EL (cell line): ENCODE measurements at regions not wholly inside any gene's neighbourhood (a gene's known extent, or its start where the extent isn't known, plus 50 kb on each side); places are given as distances from the start of the nearest gene placed in this dataset.
A peak's percentile ranks its signal among the peaks of the same experiment; 100 is the strongest.

Experiments used
- DNase-seq: peaks from one replicate; pipeline ENCODE4 v3.0.0-alpha.2; 2016

DNA sequence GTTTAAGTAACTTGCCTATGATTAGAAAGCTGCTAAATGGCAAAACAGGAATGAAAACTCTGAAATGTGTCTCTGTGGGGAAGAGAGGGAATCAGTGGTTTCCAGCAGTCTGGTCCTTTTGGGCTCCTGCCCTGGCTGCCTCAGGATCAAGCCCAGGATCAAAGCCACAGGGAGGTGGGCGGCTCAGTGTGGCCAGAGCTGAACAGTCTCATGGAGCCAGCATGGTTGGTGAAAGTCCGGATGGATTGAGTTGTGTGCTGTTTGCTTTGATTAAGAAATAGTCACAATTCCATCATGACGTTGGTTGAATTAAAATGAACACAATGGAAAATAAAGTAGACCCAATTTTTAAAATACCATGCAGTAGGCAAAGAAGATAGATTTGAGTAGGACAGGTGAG, 344.2 kb downstream of the LPIN1 start:
- no peak for DNase-seq

- peak; percentile 75 for DNase-seq
Observed at GRCh38 chr2:12091201-12091806, 344.9 kb downstream of the LPIN1 start.

GRCh38 chr2:12094134-12094533, 347.7 kb downstream of the LPIN1 start:
- no peak for DNase-seq

- no peak for DNase-seq
Observed at GRCh38 chr2:12096051-12096787, 349.8 kb downstream of the LPIN1 start.

DNA sequence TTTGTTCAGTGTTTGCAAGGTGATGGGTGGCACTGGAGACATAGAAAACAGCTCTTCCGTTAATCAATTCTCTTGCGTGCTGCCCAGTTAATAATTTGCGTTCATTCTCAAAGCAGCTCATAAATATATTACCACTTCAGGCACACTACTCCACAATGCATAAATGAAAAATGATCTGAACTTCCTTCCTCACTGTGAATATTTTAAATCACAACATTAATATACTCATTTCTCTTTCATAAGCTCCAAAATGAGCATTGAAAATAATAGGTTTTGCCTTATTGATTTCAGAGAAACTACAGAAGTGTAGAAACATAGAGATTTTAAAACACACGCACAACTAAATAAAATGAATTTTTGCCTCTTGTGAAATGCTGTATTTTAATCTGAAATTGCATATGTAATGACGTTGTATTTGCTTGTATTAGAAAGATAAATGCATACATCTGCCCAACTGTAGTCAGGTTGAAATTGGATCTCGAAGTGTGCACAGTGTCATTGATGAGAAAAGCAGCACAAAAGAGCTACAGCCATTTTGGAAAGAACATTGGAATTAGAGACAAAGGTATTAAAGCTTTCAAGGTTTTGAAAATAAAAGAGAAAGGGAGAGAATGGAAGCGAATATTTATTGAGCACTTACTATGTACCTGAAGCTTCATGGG, 350.5 kb downstream of the LPIN1 start:
- DNase-seq, result no peak

DNA sequence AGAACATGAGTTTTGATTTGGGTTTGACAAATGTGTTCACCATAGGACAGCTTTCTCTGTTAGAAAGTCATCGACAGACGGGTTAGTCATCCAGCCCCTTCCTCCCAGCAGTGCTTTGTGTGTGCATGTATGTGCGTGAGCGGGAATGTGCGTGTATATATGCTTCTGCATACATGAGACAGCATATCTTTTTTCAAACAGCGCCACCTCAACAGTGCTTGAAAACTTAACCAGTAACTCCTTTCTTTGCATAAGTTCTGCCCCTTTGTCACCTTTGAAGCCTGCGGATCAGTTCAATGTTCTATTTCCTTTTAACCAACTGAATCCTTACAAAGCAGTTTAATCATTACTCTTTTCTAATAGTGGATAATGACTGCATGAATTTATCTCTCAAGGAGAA, 351.4 kb downstream of the LPIN1 start:
- DNase-seq, result no peak

GRCh38 chr2:12099374-12099773, 352.9 kb downstream of the LPIN1 start:
- no peak for DNase-seq

DNA sequence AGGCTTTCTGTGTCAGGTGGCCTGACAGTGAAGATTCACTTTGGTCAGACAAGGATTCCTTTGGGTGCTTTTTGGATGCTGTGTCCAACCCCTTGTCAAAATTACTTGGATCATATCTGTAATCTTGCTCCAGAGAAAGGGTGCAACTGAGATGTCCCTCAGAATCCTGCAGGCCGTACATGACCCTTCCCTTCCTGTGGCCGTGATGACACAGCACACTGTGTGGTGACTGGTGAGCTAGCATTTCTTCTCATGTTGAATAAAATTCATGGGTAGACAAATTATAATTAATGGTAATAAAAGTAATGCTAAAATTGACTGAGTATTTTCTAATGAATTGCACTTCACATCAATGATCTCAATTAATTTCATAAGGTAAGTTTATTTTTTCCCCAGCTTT, 356.2 kb downstream of the LPIN1 start:
- DNase-seq, result no peak

- no peak for DNase-seq
Observed at GRCh38 chr2:12105180-12105579, 358.7 kb downstream of the LPIN1 start.

DNA sequence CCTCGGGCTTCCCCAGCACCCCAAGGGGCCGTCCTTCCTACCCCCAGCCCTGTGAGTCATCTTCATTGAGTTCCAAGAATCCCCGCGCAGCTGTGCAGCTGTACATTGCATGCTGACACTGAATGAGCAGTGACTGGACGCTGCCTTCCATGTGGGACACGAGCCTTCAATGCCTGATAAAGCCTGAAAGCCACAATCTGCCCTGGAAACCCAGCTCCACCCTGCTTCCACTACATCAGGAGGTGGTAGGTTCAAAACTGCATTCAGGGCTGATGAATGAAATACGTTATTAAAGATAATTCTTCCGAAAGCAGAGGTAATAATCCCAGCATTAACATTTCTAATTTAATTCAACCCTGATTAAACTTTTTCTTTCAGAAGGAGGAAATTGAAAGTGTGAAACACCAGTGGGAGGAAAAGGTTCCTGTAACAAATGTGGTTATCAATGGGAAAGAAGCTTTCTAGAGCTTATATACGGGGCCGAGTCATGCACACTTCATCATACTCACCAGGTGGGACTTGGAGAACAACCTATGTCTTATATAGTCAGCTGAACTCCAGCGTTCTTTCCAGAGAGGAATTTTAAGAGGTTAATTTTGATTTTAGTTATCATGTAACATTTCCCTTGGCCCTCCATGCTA, 360.1 kb downstream of the LPIN1 start:
- DNase-seq, result peak; percentile 99

- DNase-seq, result no peak
Observed at GRCh38 chr2:12107321-12107720, 360.9 kb downstream of the LPIN1 start.

DNA sequence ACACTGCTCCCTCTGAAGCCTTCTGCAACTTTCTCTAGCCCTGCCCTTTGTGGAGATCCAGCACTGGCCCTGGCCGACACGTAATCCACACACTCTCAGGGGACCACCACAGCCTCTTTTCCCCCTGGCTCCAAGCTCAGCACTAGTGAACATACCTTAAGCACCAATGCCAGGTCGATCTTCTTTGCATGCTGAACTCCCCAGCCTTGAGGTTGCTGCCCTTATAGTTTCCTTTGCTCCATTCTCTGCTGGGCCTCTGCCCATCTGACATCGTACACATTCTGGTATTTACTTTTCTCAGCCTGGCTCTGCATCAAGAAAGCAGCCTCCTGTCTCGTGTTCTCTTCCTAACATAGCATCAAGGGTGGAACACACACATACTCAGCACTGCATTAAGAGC, 361.5 kb downstream of the LPIN1 start:
- DNase-seq, result no peak

DNA sequence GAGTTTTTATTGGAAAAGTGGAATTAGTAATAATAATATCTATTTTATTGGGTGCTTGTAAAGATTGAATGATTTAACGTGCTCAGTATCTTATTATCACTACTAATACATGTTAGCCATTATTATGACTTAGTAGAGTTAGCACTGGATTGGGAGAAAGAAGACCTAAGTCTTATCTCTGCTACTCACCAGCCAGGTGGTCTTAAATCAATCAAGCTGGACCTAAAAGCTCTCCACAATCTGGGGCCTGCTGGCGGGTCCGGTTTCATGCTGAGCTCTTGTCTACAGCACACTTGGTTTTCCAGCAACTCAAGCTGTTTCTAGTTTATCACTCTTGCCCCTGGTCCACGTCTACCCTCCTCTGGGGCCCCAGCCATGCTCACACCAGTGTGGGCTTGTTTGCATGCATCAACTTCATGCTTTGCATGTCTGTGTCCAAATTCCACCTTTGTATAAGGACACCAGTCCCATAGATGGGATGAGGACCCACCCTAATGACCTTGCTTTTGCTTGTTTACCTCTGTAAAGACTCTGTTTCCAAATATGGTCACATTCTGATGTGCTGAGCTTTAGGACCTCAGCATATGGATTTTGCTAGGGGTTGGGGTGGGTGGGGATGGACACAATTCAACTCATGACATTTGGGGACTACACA, 363.1 kb downstream of the LPIN1 start:
- no peak for DNase-seq

DNA sequence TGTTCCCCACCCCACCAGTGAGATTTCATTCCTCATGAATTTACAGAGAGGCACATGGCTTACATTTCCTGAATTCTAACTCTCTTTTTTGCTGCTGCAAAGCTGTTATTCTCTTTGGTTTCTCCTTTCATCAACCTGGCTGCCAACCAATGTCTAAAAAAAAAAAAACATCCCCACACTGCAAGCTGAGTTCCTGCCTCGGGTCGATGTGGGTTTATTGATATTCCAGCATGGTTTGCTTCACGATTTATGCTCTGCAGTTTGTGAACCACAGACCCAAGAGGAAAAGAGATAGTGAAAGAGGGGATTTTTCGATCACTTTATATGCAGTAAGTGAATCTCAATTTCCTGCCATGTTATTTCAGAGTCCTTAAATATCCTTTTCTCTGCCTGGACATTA, 363.6 kb downstream of the LPIN1 start:
- no peak for DNase-seq

GRCh38 chr2:12110481-12110880, 364.0 kb downstream of the LPIN1 start:
- no peak for DNase-seq

DNA sequence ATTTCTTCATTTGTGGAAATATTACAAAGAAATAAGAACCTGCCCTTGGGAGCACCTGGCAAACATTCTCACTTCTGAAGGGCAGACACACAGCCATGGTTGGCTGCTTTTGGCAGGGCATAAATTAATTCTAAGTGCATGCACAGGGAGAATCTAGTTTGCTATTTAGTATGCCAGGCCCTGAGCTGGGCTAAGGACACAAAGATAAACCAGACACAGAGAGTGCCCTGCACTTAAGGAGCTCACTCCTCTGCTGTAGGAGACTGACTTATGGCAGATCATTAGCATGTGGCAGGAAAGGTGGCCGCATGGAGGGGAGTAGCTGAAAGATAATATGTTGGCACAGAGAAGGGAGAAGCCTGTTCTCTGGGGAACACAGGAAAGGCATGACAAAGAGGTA, 367.0 kb downstream of the LPIN1 start:
- no peak for DNase-seq

DNA sequence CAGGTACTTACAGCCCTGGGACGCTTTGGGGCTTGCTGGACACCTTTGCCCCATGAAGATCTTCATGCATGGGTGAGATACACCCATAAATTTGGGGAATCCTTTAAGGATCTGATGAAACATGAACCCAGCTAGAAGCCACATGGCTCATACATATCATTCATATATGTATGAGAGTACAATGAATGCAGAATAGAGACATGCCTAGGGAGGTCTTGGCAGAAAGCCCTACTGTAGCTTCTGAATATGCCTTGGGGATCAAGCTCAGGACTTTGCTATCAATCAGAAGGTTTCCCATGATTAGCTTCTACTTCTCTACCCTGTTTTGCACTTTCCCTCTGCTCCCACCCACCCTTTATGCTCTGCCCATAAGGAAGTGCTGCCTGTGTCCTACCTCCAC, 368.4 kb downstream of the LPIN1 start:
- DNase-seq, result no peak

DNA sequence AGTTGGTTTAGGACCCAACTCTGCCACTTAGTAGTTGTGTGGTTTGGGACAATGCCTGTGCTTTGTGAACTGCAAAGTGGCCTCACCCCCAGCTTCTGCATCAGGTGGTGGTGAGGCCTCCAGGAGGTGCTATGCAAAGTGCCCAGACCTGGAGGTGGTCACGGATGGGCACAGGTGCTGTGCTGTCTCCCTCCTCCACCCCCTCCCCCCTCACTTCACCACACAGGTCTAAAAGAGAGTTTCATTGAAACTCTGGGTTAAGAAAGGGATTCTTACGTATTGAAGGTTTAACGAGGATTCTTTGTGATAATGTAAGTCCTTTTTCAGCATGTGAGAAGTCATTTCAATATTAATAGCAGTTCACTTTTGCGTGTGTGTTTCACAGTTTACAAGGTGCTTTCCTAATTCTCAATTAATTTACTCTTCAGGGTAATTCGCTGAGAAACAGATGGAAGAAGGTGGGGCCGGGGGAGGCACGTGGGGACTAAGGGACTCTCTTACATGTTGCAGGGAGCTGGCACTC, 369.9 kb downstream of the LPIN1 start:
- DNase-seq, result no peak

GRCh38 chr2:12119841-12120240, 373.4 kb downstream of the LPIN1 start:
- DNase-seq, result peak; percentile 68

- DNase-seq, result peak; percentile 89
Observed at GRCh38 chr2:12120281-12121150, 374.1 kb downstream of the LPIN1 start.

GRCh38 chr2:12124790-12125189, 378.4 kb downstream of the LPIN1 start:
- no peak for DNase-seq

- DNase-seq, result no peak
Observed at GRCh38 chr2:12126318-12126717, 379.9 kb downstream of the LPIN1 start.
